ENCODE measurements at regions not wholly inside any gene's neighbourhood (a gene's known extent, or its start where the extent isn't known, plus 50 kb on each side); places are given as distances from the start of the nearest gene placed in this dataset.
A peak's percentile ranks its signal among the peaks of the same experiment; 100 is the strongest.
"Not testable (repeated sequence)": the region's sequence is repeated elsewhere in the genome, so short reads cannot be mapped to it uniquely, and the experiment has no call there.

DNA sequence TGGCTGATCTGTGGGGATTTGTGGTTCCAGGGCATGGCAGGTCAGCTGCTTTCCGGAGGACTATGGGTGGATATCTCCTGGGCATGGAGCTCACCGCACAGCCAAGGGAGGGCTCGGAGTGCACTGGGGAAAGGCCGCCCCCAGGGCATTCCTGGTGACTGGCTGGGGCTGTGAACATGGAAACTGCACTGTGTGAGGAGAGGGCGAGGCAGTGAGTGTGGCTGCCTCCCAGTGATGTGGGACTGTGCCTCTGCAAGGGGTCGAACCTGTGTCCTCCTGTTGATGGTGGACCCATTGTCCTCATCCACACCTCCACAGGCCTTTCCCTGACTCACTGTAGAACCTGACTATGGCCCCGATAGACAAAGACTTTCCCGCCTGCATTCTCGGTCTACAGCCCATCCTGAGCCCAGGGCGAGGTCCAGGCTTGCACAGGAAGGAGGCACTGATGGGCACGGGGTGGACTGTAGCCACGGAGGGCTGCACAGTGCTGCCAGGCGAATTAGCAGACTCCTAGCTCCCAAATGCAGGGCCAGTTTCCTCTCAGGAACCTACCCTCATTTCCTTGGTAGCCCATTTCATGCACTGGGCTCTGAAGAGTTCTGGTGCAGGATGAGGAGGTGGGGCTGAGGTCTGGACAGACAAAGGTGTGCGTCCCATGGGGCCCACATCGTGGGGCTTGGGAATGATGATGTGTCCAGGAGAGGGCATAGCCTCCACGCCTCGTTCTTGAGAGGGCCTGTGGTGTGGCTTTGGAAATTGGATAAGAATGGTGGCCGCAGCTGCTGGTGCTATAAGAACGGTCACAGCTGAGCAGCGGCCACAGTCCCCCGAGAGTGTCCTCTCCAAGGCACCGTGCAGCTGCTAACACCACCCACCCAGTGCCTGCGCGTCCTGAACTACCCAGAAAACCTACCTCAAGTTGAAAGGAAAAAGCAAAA, 415.1 kb downstream of the TMEM121 start:
- intact Hi-C loops (cut with DNase I; ENCODE audit: low total_unique reads) (no loop called here), in situ Hi-C loops (cut with MboI; ENCODE audit: low pct_ligation_motif_present in 1 of 4, low pct_unique_long_range_greater_than_20kb in 1 of 4, low sequenced_read_pairs in 3 of 4) (no loop called here)
- Histone ChIP-seq H3K27me3 (no peaks in the 10 kb centered on the region), H3K27ac (no peak overlapping the region), H3K4me3 (no peak overlapping the region), H3K4me1 (peaks cover 0 to 13% (median 4%) of the 10 kb centered on the region in 4 donors), H3K36me3 (no peaks in the 10 kb centered on the region), H3K9me3 (peaks cover 8 to 9% of the 10 kb centered on the region in 2 donors)
- TF ChIP-seq, protein P1, sequence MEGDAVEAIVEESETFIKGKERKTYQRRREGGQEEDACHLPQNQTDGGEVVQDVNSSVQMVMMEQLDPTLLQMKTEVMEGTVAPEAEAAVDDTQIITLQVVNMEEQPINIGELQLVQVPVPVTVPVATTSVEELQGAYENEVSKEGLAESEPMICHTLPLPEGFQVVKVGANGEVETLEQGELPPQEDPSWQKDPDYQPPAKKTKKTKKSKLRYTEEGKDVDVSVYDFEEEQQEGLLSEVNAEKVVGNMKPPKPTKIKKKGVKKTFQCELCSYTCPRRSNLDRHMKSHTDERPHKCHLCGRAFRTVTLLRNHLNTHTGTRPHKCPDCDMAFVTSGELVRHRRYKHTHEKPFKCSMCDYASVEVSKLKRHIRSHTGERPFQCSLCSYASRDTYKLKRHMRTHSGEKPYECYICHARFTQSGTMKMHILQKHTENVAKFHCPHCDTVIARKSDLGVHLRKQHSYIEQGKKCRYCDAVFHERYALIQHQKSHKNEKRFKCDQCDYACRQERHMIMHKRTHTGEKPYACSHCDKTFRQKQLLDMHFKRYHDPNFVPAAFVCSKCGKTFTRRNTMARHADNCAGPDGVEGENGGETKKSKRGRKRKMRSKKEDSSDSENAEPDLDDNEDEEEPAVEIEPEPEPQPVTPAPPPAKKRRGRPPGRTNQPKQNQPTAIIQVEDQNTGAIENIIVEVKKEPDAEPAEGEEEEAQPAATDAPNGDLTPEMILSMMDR (IDR thresholded peaks at IDR 0.05) = no peak
- TF ChIP-seq POLR2AphosphoS5 (IDR thresholded peaks at IDR 0.05) (no peak), POLR2A (IDR thresholded peaks at IDR 0.05) (no peak), EP300 (IDR thresholded peaks at IDR 0.05; ENCODE audit: low read depth) (no peak)
- 85 to 90% methylated on average over 7 to 24 of the region's 24 CpGs for WGBS, 2 donors (ENCODE audit: low coverage in 1 of 2)
- DNase-seq = no peak

- DNase-seq; in situ Hi-C loops (cut with MboI; ENCODE audit: low pct_ligation_motif_present in 1 of 4, low pct_unique_long_range_greater_than_20kb in 1 of 4, low sequenced_read_pairs in 3 of 4); intact Hi-C loops (cut with DNase I; ENCODE audit: low total_unique reads): not testable (repeated sequence)
Measured at GRCh38 chr14:105942725-105943124, 416.3 kb downstream of the TMEM121 start.

DNA sequence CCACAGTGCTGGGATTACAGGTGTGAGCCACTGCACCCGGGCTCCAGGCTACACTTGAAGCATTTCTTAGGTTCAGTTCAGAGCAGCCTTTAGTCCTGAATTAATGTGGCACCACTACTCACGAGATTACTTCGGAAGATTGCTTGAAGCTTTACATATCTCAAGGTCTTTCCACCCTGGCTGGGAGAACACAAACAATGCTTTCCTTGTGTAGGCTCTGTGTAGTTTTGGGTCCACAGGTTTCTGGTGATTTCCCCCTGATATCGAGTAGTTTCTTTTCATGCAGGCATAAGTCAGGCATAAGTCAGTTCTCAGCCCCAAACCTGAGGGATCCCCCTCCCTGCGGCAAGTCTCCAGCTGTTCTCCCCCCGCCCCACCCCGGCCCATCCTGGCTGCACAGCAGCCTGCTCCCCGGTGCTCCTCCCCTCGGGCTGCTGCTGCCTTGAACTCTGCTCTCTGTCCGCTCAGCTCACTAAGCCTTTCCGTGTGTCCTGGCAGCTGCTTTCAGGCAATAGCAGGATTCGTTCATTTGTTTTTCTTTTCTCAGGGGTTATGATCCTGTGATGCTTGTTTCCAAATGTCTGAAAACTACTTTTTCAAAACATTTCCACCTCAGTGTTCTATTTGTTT, 417.7 kb downstream of the TMEM121 start:
- Histone ChIP-seq H3K4me3 (no peak overlapping the region), H3K9me3 (peaks cover 2 to 9% of the 10 kb centered on the region in 2 donors), H3K4me1 (peaks cover 0 to 13% (median 4%) of the 10 kb centered on the region in 4 donors), H3K27ac (no peak overlapping the region), H3K36me3 (no peaks in the 10 kb centered on the region), H3K27me3 (no peaks in the 10 kb centered on the region)
- 40% methylated on average over 12 of the region's 12 CpGs; no CpG with 5 or more reads in 1 of the 2 donors for WGBS, 2 donors (ENCODE audit: low coverage in 1 of 2)
- intact Hi-C loops (cut with DNase I; ENCODE audit: low total_unique reads) (no loop called here), in situ Hi-C loops (cut with MboI; ENCODE audit: low pct_ligation_motif_present in 1 of 4, low pct_unique_long_range_greater_than_20kb in 1 of 4, low sequenced_read_pairs in 3 of 4) (no loop called here)
- TF ChIP-seq POLR2A (IDR thresholded peaks at IDR 0.05) (no peak), POLR2AphosphoS5 (IDR thresholded peaks at IDR 0.05) (no peak), EP300 (IDR thresholded peaks at IDR 0.05; ENCODE audit: low read depth) (no peak)
- TF ChIP-seq, protein P1 (IDR thresholded peaks at IDR 0.05) = no peak
- no peak for DNase-seq

More at GRCh38 chr14:105942725-105943124, 416.3 kb downstream of the TMEM121 start:
- not testable (repeated sequence) for H3K27ac ChIP-seq, H3K4me3 ChIP-seq, H3K36me3 ChIP-seq, H3K27me3 ChIP-seq, H3K9me3 ChIP-seq
- H3K4me1 ChIP-seq = peaks cover 0 to 13% (median 4%) of the 10 kb centered on the region in 4 donors
- 92% methylated on average over 22 of the region's 22 CpGs; no CpG with 5 or more reads in 1 of the 2 donors for WGBS, 2 donors (ENCODE audit: low coverage in 1 of 2)

DNA sequence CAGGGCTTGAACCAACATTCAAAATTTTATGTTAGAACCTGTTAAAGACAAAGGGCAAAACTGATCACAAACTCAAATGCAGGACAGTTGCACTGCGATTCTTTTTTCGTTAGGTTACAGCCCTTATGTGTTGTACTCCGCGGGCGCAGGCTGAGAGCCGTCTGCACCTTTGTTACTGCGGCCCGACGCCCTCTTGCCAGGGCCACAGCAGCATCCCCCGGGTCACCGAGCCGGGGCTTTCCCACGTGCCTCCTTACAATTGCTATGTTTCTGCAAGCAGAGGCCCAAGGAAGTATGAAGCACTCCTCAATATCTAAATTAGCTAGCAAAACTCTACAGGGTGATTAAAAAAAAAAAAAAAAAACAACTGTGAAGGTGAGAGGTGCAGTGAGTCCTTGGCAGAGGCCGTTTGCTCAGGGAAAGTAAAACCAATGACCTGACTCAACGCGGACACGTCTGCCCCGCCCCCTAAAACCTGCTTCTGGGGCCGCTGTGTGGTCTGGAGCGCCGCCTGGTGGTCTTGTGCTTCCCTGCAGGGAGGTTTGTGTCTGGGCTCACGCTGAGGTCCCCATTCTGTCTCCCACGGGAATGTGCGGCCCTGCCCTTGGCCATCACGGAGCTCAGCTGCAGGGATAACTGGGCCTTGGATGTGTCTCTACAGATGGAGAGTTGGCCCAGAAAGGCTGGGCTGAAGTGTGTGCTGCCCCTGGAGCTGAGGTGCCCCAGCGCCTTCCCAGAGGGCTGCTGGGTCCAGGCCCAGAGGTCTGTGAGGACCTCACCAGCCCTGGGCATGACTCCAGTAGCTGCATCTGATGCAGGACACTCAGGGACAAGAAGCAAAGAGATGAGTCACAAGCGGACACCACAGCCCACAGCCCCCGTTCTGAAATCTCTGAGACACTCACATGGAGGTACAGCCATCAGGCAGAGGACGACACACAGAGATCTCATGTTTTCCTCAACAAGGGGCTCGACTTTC, 418.5 kb downstream of the TMEM121 start:
- peak; percentile 77 for DNase-seq
- Histone ChIP-seq H3K9me3 (peaks cover 0 to under 1% of the 10 kb centered on the region in 2 donors), H3K4me3 (peak overlapping the region in 1 of 4 donors; percentile 8), H3K27me3 (no peaks in the 10 kb centered on the region), H3K4me1 (peaks cover 0 to 13% (median 4%) of the 10 kb centered on the region in 4 donors), H3K36me3 (no peaks in the 10 kb centered on the region), H3K27ac (no peak overlapping the region)
- in situ Hi-C loops (cut with MboI; ENCODE audit: low pct_ligation_motif_present in 1 of 4, low pct_unique_long_range_greater_than_20kb in 1 of 4, low sequenced_read_pairs in 3 of 4) (no loop called here), intact Hi-C loops (cut with DNase I; ENCODE audit: low total_unique reads) (no loop called here)
- TF ChIP-seq EP300 (IDR thresholded peaks at IDR 0.05; ENCODE audit: low read depth) (no peak), POLR2A (IDR thresholded peaks at IDR 0.05) (no peak)
- TF ChIP-seq, protein P1 (IDR thresholded peaks at IDR 0.05) = peak; percentile 64 to 89 (median 77)
- WGBS, 2 donors (ENCODE audit: low coverage in 1 of 2) = 23 to 45% methylated on average over 9 to 27 of the region's 30 CpGs
